ENCODE measurements at regions not wholly inside any gene's neighbourhood (a gene's known extent, or its start where the extent isn't known, plus 50 kb on each side); places are given as distances from the start of the nearest gene placed in this dataset.

DNA sequence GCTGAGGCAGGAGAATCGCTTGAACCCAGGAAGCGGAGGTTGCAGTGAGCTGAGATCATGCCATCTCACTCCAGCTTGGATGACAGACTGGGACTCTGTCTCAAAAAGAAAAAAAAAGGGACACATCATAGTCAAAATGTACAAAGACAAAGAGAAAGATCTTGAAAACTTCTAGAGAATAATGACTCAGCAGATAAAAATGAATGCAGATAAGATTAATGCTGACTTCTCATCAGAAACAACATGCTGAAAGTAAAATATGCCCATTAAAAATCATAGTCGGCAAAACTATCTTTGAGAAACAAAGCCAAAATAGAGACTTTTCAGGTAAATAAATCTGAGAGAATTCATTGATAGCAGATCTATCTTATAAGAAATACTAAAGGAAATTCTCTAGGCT, 271.1 kb upstream of the GPR149 start:
- no peaks in the 10 kb centered on the region for H3K36me3 ChIP-seq (ENCODE audit: insufficient read depth, low read length)
- H3K79me2 ChIP-seq (ENCODE audit: insufficient read depth, low read length), result no peaks in the 10 kb centered on the region
- H3K9ac ChIP-seq (ENCODE audit: low read depth, low read length, poor library complexity, severe bottlenecking), result no peak overlapping the region
- H2AFZ ChIP-seq (ENCODE audit: low read length), result no peak overlapping the region
- no peaks in the 10 kb centered on the region for H4K20me1 ChIP-seq (ENCODE audit: insufficient read depth, low read length, poor library complexity, severe bottlenecking)
- no peaks in the 10 kb centered on the region for H3K27me3 ChIP-seq (ENCODE audit: insufficient read depth, low read length, poor library complexity, severe bottlenecking)
- no peaks in the 10 kb centered on the region for H3K4me1 ChIP-seq (ENCODE audit: insufficient read depth, low read length, poor library complexity, severe bottlenecking)
- no peak overlapping the region for H3K4me3 ChIP-seq (ENCODE audit: low read length, poor library complexity, severe bottlenecking)
- no peak overlapping the region for H3K4me2 ChIP-seq (ENCODE audit: low read depth, low read length, poor library complexity, severe bottlenecking)
- H3F3A ChIP-seq (ENCODE audit: low read depth), result no peaks in the 10 kb centered on the region
- TF ChIP-seq CTCF (conservative IDR thresholded peaks at IDR 0.05; ENCODE audit: low read length), result no peak
- TF ChIP-seq EZH2phosphoT487 (IDR thresholded peaks at IDR 0.05; ENCODE audit: borderline replicate concordance), result no peak
- no peaks in the 10 kb centered on the region for H3K9me3 ChIP-seq (ENCODE audit: insufficient read depth, low read depth, low read length)
- no peaks in the 10 kb centered on the region for H3K9me2 ChIP-seq (replicated peaks; ENCODE audit: low read depth, low read length)

DNA sequence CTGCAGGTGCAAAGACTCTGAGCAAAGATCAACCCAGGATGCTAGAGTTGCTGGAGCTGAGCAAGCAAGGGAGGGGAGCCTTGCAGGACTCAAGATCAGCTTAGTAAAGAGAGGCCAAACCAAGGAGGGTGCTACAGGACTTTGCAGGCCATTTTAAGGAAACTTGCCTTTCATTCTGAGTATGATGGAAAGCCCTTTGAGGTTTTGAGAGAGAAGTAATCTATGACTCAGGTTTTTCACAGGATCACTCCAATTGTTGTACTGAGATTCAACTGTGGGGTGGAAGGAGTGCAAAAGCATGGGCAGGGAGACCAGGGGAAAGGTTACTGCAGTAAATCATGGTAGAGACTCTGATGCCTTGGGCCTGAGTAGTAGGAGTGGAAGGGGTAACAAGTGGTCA, 260.4 kb upstream of the GPR149 start:
- H3K9me3 ChIP-seq (ENCODE audit: insufficient read depth, low read depth, low read length), result no peaks in the 10 kb centered on the region
- H3F3A ChIP-seq (ENCODE audit: low read depth), result no peaks in the 10 kb centered on the region
- no peak overlapping the region for H3K4me2 ChIP-seq (ENCODE audit: low read depth, low read length, poor library complexity, severe bottlenecking)
- no peaks in the 10 kb centered on the region for H3K27me3 ChIP-seq (ENCODE audit: insufficient read depth, low read length, poor library complexity, severe bottlenecking)
- no peaks in the 10 kb centered on the region for H3K4me1 ChIP-seq (ENCODE audit: insufficient read depth, low read length, poor library complexity, severe bottlenecking)
- H3K9ac ChIP-seq (ENCODE audit: low read depth, low read length, poor library complexity, severe bottlenecking), result no peak overlapping the region
- H4K20me1 ChIP-seq (ENCODE audit: insufficient read depth, low read length, poor library complexity, severe bottlenecking), result no peaks in the 10 kb centered on the region
- H3K4me3 ChIP-seq (ENCODE audit: low read length, poor library complexity, severe bottlenecking), result no peak overlapping the region
- H3K79me2 ChIP-seq (ENCODE audit: insufficient read depth, low read length), result no peaks in the 10 kb centered on the region
- H2AFZ ChIP-seq (ENCODE audit: low read length), result no peak overlapping the region
- TF ChIP-seq EZH2phosphoT487 (IDR thresholded peaks at IDR 0.05; ENCODE audit: borderline replicate concordance) (no peak), CTCF (conservative IDR thresholded peaks at IDR 0.05; ENCODE audit: low read length) (no peak)
- no peaks in the 10 kb centered on the region for H3K9me2 ChIP-seq (replicated peaks; ENCODE audit: low read depth, low read length)
- H3K36me3 ChIP-seq (ENCODE audit: insufficient read depth, low read length), result no peaks in the 10 kb centered on the region

DNA sequence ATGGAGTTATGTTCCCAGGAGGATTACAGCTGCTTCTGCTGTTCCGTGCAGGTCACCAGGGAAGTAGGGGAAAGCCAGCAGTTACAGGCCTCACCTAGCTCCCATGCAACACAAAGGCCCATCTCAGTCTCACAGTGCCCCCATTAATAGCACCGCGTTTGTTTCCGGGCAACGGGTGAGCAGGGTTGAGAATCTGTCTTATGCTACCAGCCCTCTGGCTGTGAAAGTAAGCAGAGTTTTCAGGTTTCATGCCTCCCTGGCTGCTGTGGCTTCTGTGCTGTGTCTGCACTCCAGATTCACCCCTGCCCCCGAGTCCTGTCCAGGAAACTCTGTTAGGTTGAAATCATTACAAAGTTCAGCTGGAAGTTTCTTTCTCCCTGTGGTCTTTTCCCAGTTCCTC, 254.4 kb upstream of the GPR149 start:
- Histone ChIP-seq H3K4me1 (ENCODE audit: insufficient read depth, low read length, poor library complexity, severe bottlenecking) (no peaks in the 10 kb centered on the region), H2AFZ (ENCODE audit: low read length) (no peak overlapping the region; the same call in 1 of the 2 replicates), H3K4me3 (ENCODE audit: low read length, poor library complexity, severe bottlenecking) (no peak overlapping the region), H3K9me3 (ENCODE audit: insufficient read depth, low read depth, low read length) (no peaks in the 10 kb centered on the region), H3F3A (ENCODE audit: low read depth) (no peaks in the 10 kb centered on the region), H3K9me2 (replicated peaks; ENCODE audit: low read depth, low read length) (no peaks in the 10 kb centered on the region), H3K79me2 (ENCODE audit: insufficient read depth, low read length) (no peaks in the 10 kb centered on the region), H3K4me2 (ENCODE audit: low read depth, low read length, poor library complexity, severe bottlenecking) (no peak overlapping the region), H3K36me3 (ENCODE audit: insufficient read depth, low read length) (no peaks in the 10 kb centered on the region), H3K27me3 (ENCODE audit: insufficient read depth, low read length, poor library complexity, severe bottlenecking) (no peaks in the 10 kb centered on the region), H3K9ac (ENCODE audit: low read depth, low read length, poor library complexity, severe bottlenecking) (no peak overlapping the region), H4K20me1 (ENCODE audit: insufficient read depth, low read length, poor library complexity, severe bottlenecking) (no peaks in the 10 kb centered on the region)
- TF ChIP-seq CTCF (conservative IDR thresholded peaks at IDR 0.05; ENCODE audit: low read length) (no peak), EZH2phosphoT487 (IDR thresholded peaks at IDR 0.05; ENCODE audit: borderline replicate concordance) (no peak)
